HL-60 (cell line): ENCODE measurements at regions not wholly inside any gene's neighbourhood (a gene's known extent, or its start where the extent isn't known, plus 50 kb on each side); places are given as distances from the start of the nearest gene placed in this dataset.

Experiments
- DNase-seq, 2 experiments: peaks; one replicate each; pipeline ENCODE4 v3.0.0-alpha.2; 2010 to 2020; ENCODE audit warnings: low read depth in 1 of 2, low spot score in 1 of 2
- H3K27ac ChIP-seq: fragments of 250-450 bp; sonication (Bioruptor Pico); replicated peaks from 2 replicates; pipeline ENCODE4 v1.5.1; 2020; ENCODE audit warnings: mild to moderate bottlenecking, moderate library complexity
- H3K27me3 ChIP-seq: fragments of 250-450 bp; sonication (Bioruptor Pico); 2 replicates; pipeline ENCODE4 v1.5.1; 2021; ENCODE audit warnings: mild to moderate bottlenecking, moderate library complexity; ENCODE audit not compliant: insufficient read depth, poor library complexity, severe bottlenecking
- H3K4me3 ChIP-seq: replicated peaks from 2 replicates; pipeline ENCODE4 v1.5.1; 2011; ENCODE audit warnings: mild to moderate bottlenecking, control low read depth, low read length; ENCODE audit not compliant: insufficient read depth
- CTCF ChIP-seq: IDR thresholded peaks from one replicate; pipeline ENCODE4 v1.5.1; 2011; ENCODE audit warnings: low read length, control low read depth, inconsistent platforms; ENCODE audit not compliant: insufficient read depth
- GABPA ChIP-seq: IDR thresholded peaks from 2 replicates; pipeline ENCODE4 v1.6.1; 2012; ENCODE audit warnings: low read depth
- POLR2AphosphoS5 ChIP-seq: IDR thresholded peaks from 2 replicates; pipeline ENCODE4 v1.6.1; 2012; ENCODE audit warnings: low read depth
- REST ChIP-seq: IDR thresholded peaks from 2 replicates; pipeline ENCODE4 v1.6.1; 2012; ENCODE audit warnings: low read depth; ENCODE audit not compliant: insufficient replicate concordance
- SPI1 ChIP-seq: IDR thresholded peaks from 2 replicates; pipeline ENCODE4 v1.6.1; 2012; ENCODE audit warnings: low read depth, mild to moderate bottlenecking, borderline replicate concordance

GRCh38 chr13:44098559-44098958 lies 218.9 kb downstream of the LACC1 start:
- Histone ChIP-seq H3K27ac (no peak overlapping the region), H3K27me3 (no peaks in the 10 kb centered on the region)
- TF ChIP-seq REST (no peak), GABPA (no peak), SPI1 (no peak), POLR2AphosphoS5 (no peak), CTCF (no peak)

GRCh38 chr13:44101347-44102083 lies 221.8 kb downstream of the LACC1 start:
- DNase-seq: no peak
- H3K27ac ChIP-seq: no peak overlapping the region
- H3K27me3 ChIP-seq: no peaks in the 10 kb centered on the region
- TF ChIP-seq POLR2AphosphoS5: no peak
- TF ChIP-seq GABPA: no peak
- TF ChIP-seq SPI1: no peak
- no peak for TF ChIP-seq CTCF
- no peak for TF ChIP-seq REST
- H3K4me3 ChIP-seq: no peak overlapping the region

More at GRCh38 chr13:44098559-44098958, 218.9 kb downstream of the LACC1 start:
- no peak overlapping the region for H3K4me3 ChIP-seq
- no peak for DNase-seq

- Histone ChIP-seq H3K4me3 (no peak overlapping the region), H3K27me3 (no peaks in the 10 kb centered on the region), H3K27ac (no peak overlapping the region)
- no peak for DNase-seq
- TF ChIP-seq SPI1: no peak
- no peak for TF ChIP-seq POLR2AphosphoS5
- no peak for TF ChIP-seq CTCF
These were observed 223.9 kb downstream of the LACC1 start for GRCh38 chr13:44103429-44104196.
